Coronary artery (tissue), 2 donors: ENCODE measurements at regions not wholly inside any gene's neighbourhood (a gene's known extent, or its start where the extent isn't known, plus 50 kb on each side); places are given as distances from the start of the nearest gene placed in this dataset.

Experiments
- DNase-seq: peaks from one replicate; pipeline ENCODE4 v3.0.0-alpha.2; 2017; ENCODE audit warnings: low spot score
- H3K27ac ChIP-seq, 2 donors: fragments of 200-600 bp; sonication (generic); one replicate each; pipeline ENCODE4 v1.5.1; 2016 to 2019
- H3K4me3 ChIP-seq: fragments of 200-600 bp; sonication (generic); 2 replicates; pipeline ENCODE4 v1.5.1; 2016; ENCODE audit warnings: mild to moderate bottlenecking, moderate library complexity
- TF ChIP-seq, protein P1 (sequence below): fragments of 200-600 bp; sonication (generic); IDR thresholded peaks from one replicate; pipeline ENCODE4 v1.5.1; 2019; ENCODE audit warnings: antibody characterized with exemption

DNA sequence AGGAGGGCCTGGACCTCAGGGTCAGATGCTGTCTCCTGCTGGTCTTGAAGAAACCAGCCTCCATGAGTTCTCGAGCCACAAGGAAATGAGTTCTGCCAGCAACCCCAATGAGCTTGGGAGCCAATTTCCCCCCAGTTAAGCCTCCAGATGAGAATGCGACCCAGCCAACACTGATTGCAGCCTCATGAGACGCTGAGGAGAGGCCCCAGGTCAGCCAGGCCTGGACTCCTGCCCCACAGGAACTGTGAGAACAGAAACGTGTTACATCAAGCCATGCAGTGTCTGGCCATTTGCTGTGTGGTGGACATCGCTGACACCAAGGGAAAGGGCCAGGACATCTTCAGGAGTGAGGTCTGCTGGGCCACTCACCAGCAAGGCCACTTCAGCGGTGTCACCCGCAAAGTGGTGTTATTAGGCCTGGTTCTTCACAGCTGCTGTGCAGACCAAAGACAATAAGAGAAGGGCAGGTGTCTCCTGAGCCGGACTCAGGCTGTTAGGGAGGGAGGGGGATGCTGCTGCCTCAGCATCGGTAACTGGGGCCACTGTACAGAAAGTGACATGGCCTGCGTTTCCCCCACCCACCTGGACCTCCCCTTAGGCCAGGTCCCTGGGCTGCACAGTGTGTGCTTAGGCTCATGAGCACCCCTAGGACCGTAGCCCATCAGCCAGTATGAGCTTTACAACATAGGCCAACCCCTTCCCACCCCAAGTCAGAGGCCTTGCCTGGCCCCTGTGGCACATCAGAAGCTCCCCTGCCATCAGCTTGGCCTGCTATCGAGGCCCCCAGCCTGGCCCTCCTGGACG, 272.4 kb upstream of the RTL1 start:
- TF ChIP-seq, protein P1, sequence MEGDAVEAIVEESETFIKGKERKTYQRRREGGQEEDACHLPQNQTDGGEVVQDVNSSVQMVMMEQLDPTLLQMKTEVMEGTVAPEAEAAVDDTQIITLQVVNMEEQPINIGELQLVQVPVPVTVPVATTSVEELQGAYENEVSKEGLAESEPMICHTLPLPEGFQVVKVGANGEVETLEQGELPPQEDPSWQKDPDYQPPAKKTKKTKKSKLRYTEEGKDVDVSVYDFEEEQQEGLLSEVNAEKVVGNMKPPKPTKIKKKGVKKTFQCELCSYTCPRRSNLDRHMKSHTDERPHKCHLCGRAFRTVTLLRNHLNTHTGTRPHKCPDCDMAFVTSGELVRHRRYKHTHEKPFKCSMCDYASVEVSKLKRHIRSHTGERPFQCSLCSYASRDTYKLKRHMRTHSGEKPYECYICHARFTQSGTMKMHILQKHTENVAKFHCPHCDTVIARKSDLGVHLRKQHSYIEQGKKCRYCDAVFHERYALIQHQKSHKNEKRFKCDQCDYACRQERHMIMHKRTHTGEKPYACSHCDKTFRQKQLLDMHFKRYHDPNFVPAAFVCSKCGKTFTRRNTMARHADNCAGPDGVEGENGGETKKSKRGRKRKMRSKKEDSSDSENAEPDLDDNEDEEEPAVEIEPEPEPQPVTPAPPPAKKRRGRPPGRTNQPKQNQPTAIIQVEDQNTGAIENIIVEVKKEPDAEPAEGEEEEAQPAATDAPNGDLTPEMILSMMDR: no peak
- Histone ChIP-seq H3K4me3 (no peak overlapping the region), H3K27ac (no peak overlapping the region)
- DNase-seq: peak; percentile 60

DNA sequence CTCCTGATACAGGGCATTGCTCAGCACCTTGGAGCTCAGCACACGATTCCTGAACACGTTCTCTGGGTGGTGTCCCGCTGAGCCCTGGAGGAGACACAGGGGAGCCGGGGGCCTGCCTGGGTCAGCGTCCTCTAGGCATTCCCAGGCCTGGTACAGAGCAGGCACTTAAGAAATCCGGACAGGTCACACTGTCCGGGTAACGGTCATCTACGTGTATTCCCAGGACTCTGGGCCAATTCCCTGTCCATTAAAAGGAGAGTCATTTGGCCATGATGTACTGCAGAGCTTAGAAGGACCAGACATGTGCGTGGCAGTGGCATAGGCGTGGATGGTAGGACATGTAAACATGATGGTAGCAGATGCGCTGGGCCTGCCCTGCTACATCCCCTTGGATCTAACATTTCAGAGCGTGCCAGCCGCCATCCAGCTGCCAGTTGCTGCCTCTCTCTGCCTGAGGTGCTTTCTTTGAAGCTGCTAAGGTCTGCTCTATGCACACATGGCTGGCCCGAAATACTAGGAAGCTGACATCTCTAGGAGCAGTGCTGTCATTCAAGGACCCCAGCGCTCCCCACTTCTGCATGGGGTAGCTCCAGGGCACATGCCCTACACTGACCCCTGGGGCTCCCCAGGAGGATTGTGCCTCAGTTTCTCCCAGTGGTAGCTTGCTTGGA, 273.1 kb upstream of the RTL1 start:
- TF ChIP-seq, protein P1: no peak
- no peak overlapping the region for H3K4me3 ChIP-seq
- peak; percentile 55 for DNase-seq
- H3K27ac ChIP-seq: no peak overlapping the region

DNA sequence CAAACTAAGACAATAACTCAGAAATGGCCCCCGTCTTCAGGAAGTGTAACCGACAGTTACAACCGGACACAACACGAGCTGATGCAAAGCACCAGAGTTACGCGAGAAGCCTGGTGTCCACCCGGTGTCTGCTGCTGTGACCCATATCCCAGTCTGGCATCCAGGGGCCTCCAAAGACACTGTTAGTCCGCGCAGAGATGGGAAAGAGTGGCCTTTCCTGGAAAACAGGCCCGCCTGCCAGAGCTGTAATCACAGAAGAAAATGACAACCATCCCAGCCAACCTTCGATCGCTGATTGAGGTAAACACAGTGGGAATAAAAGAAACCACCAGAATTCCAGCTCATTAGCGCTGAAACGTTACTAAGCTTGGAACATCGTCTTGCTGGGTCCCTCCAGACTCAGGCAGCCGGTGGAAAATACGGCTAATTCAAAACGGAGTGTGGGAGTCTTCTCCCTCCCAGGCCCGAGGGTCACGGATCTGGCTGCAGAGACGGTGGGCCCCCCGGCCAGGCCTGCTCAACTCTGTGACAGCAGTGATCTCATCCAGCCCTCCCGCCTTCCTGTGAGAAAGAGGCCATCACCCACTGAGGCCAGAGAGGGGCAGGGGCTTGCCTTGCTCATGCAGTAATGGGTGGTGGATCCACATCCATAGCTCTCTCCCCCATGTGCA, 273.9 kb upstream of the RTL1 start:
- H3K27ac ChIP-seq: no peak overlapping the region
- H3K4me3 ChIP-seq: no peak overlapping the region
- TF ChIP-seq, protein P1: no peak
- peak; percentile 66 for DNase-seq

DNA sequence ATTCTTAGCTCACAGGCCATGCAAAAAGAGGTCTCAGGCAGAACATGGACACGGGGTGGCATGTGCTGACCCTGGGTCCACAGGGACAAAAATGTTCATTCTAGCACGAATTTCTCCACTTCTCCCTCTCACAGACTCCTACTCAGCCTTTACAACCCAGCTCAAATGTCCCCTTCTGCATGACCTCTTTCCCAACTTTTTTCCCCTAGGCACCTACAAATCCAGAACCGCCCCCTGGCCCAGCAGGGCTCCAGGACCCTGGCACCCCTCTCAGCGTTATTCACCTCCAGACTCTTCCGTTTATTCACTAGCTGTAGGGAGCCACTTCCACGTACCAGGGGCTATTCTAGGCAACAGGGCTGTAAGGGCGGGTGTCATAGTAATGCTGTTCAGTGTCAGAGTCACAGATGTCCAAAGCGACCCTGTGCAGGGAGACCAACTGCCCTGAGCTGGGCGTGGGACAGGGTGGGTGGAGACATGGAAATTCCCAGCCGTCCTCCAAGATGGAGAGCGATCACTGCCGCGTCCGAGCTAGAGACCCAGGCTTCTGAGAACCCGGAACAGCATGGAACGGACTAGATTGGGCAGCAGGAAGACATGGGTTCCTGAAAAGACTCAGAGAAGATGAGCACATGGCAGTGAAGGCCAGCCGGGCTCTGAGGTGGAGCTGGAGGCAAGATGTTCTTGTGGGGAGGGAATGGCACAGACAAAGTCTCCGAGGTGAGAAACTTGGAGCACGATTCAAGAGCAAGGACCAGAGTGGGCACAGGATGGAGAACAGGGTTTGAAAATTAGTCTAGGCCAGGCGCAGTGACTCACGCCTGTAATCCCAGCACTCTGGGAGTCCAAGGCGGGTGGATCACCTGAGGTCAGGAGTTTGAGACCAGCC, 274.9 kb upstream of the RTL1 start:
- peak; percentile 70 for DNase-seq
- Histone ChIP-seq H3K4me3 (no peak overlapping the region), H3K27ac (no peak overlapping the region)
- TF ChIP-seq, protein P1: no peak

DNA sequence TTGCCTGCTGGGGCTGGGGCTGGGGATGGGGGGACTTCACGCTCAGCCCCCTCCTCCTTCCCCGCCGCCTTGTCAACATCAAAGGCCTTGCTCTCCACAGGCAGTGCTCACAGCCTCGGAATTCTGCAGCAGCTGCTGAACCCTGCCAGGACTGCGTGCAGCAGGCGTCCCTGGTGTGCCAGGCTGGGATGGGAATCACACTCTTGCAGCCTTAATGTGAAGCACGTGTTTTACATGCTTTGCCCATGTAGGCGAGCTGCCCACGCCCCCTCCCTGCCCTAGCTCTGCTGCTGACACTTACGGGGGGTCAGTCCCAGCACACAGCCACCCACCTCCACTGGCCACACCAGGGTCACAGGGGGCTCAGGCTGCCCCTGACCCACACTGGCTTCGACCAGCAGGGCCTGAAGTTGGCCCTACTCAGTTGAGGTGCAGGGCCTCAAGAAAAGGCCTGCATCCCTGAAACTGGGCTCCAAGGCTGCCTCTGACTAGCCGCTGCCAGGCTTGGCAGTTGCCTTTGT, 276.2 kb upstream of the RTL1 start:
- TF ChIP-seq, protein P1: no peak

DNA sequence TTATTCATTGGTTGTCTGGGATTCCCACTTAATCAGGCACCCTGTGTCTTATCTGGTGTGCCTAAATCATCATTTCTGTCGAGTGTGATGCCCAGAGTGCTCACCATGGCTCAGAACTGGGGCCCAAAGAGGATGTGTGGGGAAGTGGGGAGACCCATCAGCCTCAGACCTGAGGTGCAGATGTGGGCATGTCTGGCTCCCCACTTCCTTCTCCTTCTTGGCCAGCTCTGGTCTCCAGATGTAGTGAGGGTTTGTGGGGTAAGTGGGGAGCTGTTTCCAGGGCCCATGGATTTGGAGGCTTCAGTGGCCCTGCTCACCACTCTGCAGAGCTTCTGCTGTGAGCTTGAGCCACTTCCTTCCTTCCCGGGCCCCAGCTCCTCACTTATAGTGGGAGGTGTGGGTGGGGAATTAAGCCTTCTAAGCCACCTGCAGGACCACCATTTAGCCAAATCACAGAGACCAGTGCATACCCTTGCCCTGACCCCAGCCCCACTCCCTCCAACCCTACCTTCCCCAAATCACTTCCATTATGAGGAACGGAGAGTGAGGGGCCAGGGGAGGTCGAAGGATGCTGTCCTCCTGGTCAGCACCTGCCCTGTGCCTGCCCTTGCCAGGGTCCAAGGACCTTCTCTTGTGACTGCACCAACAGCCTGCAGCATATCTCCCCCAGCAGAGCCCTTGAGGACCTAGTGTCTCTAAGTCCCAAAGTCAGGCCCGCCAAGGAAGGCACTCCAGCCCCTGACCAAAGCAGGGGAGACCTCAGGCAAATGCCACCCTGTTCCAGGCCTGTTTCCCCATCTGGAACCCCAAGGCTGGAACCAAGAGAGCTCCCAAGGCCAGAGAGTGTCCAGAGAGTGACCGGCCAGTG, 278.2 kb upstream of the RTL1 start:
- Histone ChIP-seq H3K4me3 (no peak overlapping the region), H3K27ac (no peak overlapping the region)
- no peak for DNase-seq
- TF ChIP-seq, protein P1: no peak

More for the DNA sequence above, 276.2 kb upstream of the RTL1 start:
- Histone ChIP-seq H3K4me3 (no peak overlapping the region), H3K27ac (no peak overlapping the region)
- no peak for DNase-seq
